NB4 (cell line): ENCODE measurements at regions not wholly inside any gene's neighbourhood (a gene's known extent, or its start where the extent isn't known, plus 50 kb on each side); places are given as distances from the start of the nearest gene placed in this dataset.

ENCODE experiments used
- CTCF ChIP-seq: IDR thresholded peaks from one replicate; pipeline ENCODE4 v1.5.1; 2012; ENCODE audit warnings: low read depth, low read length
- MAX ChIP-seq: IDR thresholded peaks from 2 replicates; pipeline ENCODE4 v1.6.1; 2011; ENCODE audit warnings: low read depth, low read length
- MYC ChIP-seq: IDR thresholded peaks from 2 replicates; pipeline ENCODE4 v1.6.1; 2011; ENCODE audit warnings: low read depth, low read length
- POLR2A ChIP-seq: IDR thresholded peaks from 2 replicates; pipeline ENCODE4 v1.6.1; 2011; ENCODE audit warnings: mild to moderate bottlenecking; ENCODE audit not compliant: insufficient read length; ENCODE audit errors: extremely low read depth

GRCh38 chr3:76138921-76139320 lies 353.6 kb upstream of the ZNF717 start:
- TF ChIP-seq POLR2A, result no peak
- TF ChIP-seq CTCF, result no peak
- TF ChIP-seq MAX, result no peak
- TF ChIP-seq MYC, result no peak
